ENCODE measurements at regions not wholly inside any gene's neighbourhood (a gene's known extent, or its start where the extent isn't known, plus 50 kb on each side); places are given as distances from the start of the nearest gene placed in this dataset.

- Histone ChIP-seq H3K27ac (ENCODE audit: low read length) (no peak overlapping the region), H2AFZ (ENCODE audit: low read depth, low read length) (no peak overlapping the region), H3K36me3 (ENCODE audit: insufficient read depth, low read length) (no peaks in the 10 kb centered on the region), H4K20me1 (ENCODE audit: insufficient read depth, low read length) (no peaks in the 10 kb centered on the region), H3K79me2 (ENCODE audit: insufficient read depth, low read length) (no peaks in the 10 kb centered on the region), H3K4me1 (ENCODE audit: insufficient read depth, low read length) (no peaks in the 10 kb centered on the region), H3K9me3 (ENCODE audit: insufficient read depth, low read length, severe bottlenecking) (no peaks in the 10 kb centered on the region), H3K4me2 (ENCODE audit: insufficient read depth, low read length) (no peak overlapping the region), H3K9ac (ENCODE audit: low read depth, low read length) (no peak overlapping the region), H3K27me3 (ENCODE audit: insufficient read depth, low read length, poor library complexity) (no peaks in the 10 kb centered on the region), H3K4me3 (ENCODE audit: low read depth in 1 of 2, low read length in 2 of 2) (no peak overlapping the region)
- TF ChIP-seq CTCF (IDR thresholded peaks at IDR 0.05; ENCODE audit: borderline replicate concordance, extremely low read depth, low read length, poor library complexity, severe bottlenecking) (no peak), EZH2 (IDR thresholded peaks at IDR 0.05; ENCODE audit: borderline replicate concordance, low read depth, low read length, severe bottlenecking) (no peak)
- ATAC-seq (ENCODE audit: insufficient read depth, low read depth) (no peak), DNase-seq (no peak)
These were observed 222.3 kb upstream of the ZC3H15 start for GRCh38 chr2:186263673-186264250.

- ATAC-seq (ENCODE audit: insufficient read depth, low read depth) = no peak
- H3K27me3 ChIP-seq (ENCODE audit: insufficient read depth, low read length, poor library complexity) = no peaks in the 10 kb centered on the region
- H3K9ac ChIP-seq (ENCODE audit: low read depth, low read length) = no peak overlapping the region
- no peaks in the 10 kb centered on the region for H3K4me1 ChIP-seq (ENCODE audit: insufficient read depth, low read length)
- no peak overlapping the region for H2AFZ ChIP-seq (ENCODE audit: low read depth, low read length)
- H3K4me2 ChIP-seq (ENCODE audit: insufficient read depth, low read length) = no peak overlapping the region
- H4K20me1 ChIP-seq (ENCODE audit: insufficient read depth, low read length) = no peaks in the 10 kb centered on the region
- H3K4me3 ChIP-seq (ENCODE audit: low read depth in 1 of 2, low read length in 2 of 2) = no peak overlapping the region
- H3K27ac ChIP-seq (ENCODE audit: low read length) = no peak overlapping the region
- H3K9me3 ChIP-seq (ENCODE audit: insufficient read depth, low read length, severe bottlenecking) = no peaks in the 10 kb centered on the region
- DNase-seq = no peak
- TF ChIP-seq CTCF (IDR thresholded peaks at IDR 0.05; ENCODE audit: borderline replicate concordance, extremely low read depth, low read length, poor library complexity, severe bottlenecking) = no peak
- no peak for TF ChIP-seq EZH2 (IDR thresholded peaks at IDR 0.05; ENCODE audit: borderline replicate concordance, low read depth, low read length, severe bottlenecking)
- no peaks in the 10 kb centered on the region for H3K36me3 ChIP-seq (ENCODE audit: insufficient read depth, low read length)
- H3K79me2 ChIP-seq (ENCODE audit: insufficient read depth, low read length) = no peaks in the 10 kb centered on the region
These were observed 216.5 kb upstream of the ZC3H15 start for GRCh38 chr2:186269536-186269935.

- H2AFZ ChIP-seq (ENCODE audit: low read depth, low read length) = no peak overlapping the region
- H3K36me3 ChIP-seq (ENCODE audit: insufficient read depth, low read length) = no peaks in the 10 kb centered on the region
- no peak overlapping the region for H3K4me3 ChIP-seq (ENCODE audit: low read depth in 1 of 2, low read length in 2 of 2)
- ATAC-seq (ENCODE audit: insufficient read depth, low read depth) (no peak), DNase-seq (no peak)
- no peaks in the 10 kb centered on the region for H3K27me3 ChIP-seq (ENCODE audit: insufficient read depth, low read length, poor library complexity)
- no peaks in the 10 kb centered on the region for H3K9me3 ChIP-seq (ENCODE audit: insufficient read depth, low read length, severe bottlenecking)
- no peak for TF ChIP-seq EZH2 (IDR thresholded peaks at IDR 0.05; ENCODE audit: borderline replicate concordance, low read depth, low read length, severe bottlenecking)
- H4K20me1 ChIP-seq (ENCODE audit: insufficient read depth, low read length) = no peaks in the 10 kb centered on the region
- no peak overlapping the region for H3K27ac ChIP-seq (ENCODE audit: low read length)
- H3K4me1 ChIP-seq (ENCODE audit: insufficient read depth, low read length) = no peaks in the 10 kb centered on the region
- H3K9ac ChIP-seq (ENCODE audit: low read depth, low read length) = no peak overlapping the region
- no peak overlapping the region for H3K4me2 ChIP-seq (ENCODE audit: insufficient read depth, low read length)
- H3K79me2 ChIP-seq (ENCODE audit: insufficient read depth, low read length) = no peaks in the 10 kb centered on the region
These were observed 212.1 kb upstream of the ZC3H15 start for GRCh38 chr2:186273953-186274352.

GRCh38 chr2:186274936-186275575 lies 211.0 kb upstream of the ZC3H15 start:
- Histone ChIP-seq H3K27ac (ENCODE audit: low read length) (no peak overlapping the region), H3K9me3 (ENCODE audit: insufficient read depth, low read length, severe bottlenecking) (no peaks in the 10 kb centered on the region), H4K20me1 (ENCODE audit: insufficient read depth, low read length) (no peaks in the 10 kb centered on the region), H3K4me1 (ENCODE audit: insufficient read depth, low read length) (no peaks in the 10 kb centered on the region), H3K79me2 (ENCODE audit: insufficient read depth, low read length) (no peaks in the 10 kb centered on the region), H3K9ac (ENCODE audit: low read depth, low read length) (no peak overlapping the region), H2AFZ (ENCODE audit: low read depth, low read length) (no peak overlapping the region), H3K27me3 (ENCODE audit: insufficient read depth, low read length, poor library complexity) (no peaks in the 10 kb centered on the region), H3K36me3 (ENCODE audit: insufficient read depth, low read length) (no peaks in the 10 kb centered on the region), H3K4me2 (ENCODE audit: insufficient read depth, low read length) (no peak overlapping the region), H3K4me3 (ENCODE audit: low read depth in 1 of 2, low read length in 2 of 2) (no peak overlapping the region)
- no peak for TF ChIP-seq EZH2 (IDR thresholded peaks at IDR 0.05; ENCODE audit: borderline replicate concordance, low read depth, low read length, severe bottlenecking)
- no peak for TF ChIP-seq CTCF (IDR thresholded peaks at IDR 0.05; ENCODE audit: borderline replicate concordance, extremely low read depth, low read length, poor library complexity, severe bottlenecking)
- ATAC-seq (ENCODE audit: insufficient read depth, low read depth) (no peak), DNase-seq (no peak)

Measured in DND-41 (cell line).